Endothelial cell of umbilical vein (primary cell): ENCODE measurements at regions not wholly inside any gene's neighbourhood (a gene's known extent, or its start where the extent isn't known, plus 50 kb on each side); places are given as distances from the start of the nearest gene placed in this dataset.

ENCODE experiments used
- BruUV-seq: library from RNA; stranded (reverse); fragments of 400-500 nt; replicated peaks from 2 replicates; lab custom pipeline; 2021; lab: Mats Ljungman, UMichigan
- CTCF ChIA-PET: fragments of 300-600, 350-600 bp; sonication (Branson Sonifier 250); formaldehyde crosslinking; loops from one replicate; lab custom pipeline; 2021; ENCODE audit warnings: antibody characterized with exemption, inconsistent platforms; lab: Charles Lee
- POLR2A ChIA-PET: fragments of 300-600, 350-600 bp; sonication (Branson Sonifier 250); formaldehyde crosslinking; loops from one replicate; lab custom pipeline; 2021; ENCODE audit warnings: antibody characterized with exemption, inconsistent platforms; lab: Charles Lee
- DNase-seq: peaks from one replicate; pipeline ENCODE4 v3.0.0-alpha.2; 2011; ENCODE audit warnings: low read depth, low spot score
- FAIRE-seq: peaks from 2 replicates; lab custom pipeline; 2011; peaks lifted over from hg19 to GRCh38; lab: Jason Lieb, UNC
- H2AFZ ChIP-seq: 2 replicates; pipeline ENCODE4 v1.6.0; 2012; ENCODE audit warnings: low read depth, low read length, control low read depth, inconsistent platforms
- H3K27ac ChIP-seq: 2 replicates; pipeline ENCODE4 v1.5.1; 2011; ENCODE audit warnings: low read depth, mild to moderate bottlenecking, control low read depth, low read length, moderate library complexity; ENCODE audit not compliant: insufficient read depth
- H3K27me3 ChIP-seq, 2 experiments: 2 replicates each; pipeline versions ENCODE4 v1.6.0 to v1.6.1; 2011; ENCODE audit warnings: low read length in 2 of 2, mixed read lengths in 1 of 2; ENCODE audit not compliant: control insufficient read depth in 2 of 2, insufficient read depth in 2 of 2
- H3K36me3 ChIP-seq, 2 experiments: 2 replicates in 1 of 2; 3 replicates in 1 of 2; pipeline ENCODE4 v1.5.1; 2011; ENCODE audit warnings: low read length in 2 of 2, mild to moderate bottlenecking in 1 of 2, moderate library complexity in 1 of 2; ENCODE audit not compliant: control insufficient read depth in 2 of 2, insufficient read depth in 2 of 2; ENCODE audit errors: extremely low read depth in 1 of 2
- H3K4me1 ChIP-seq: 3 replicates; pipeline ENCODE4 v1.5.1; 2011; ENCODE audit warnings: mild to moderate bottlenecking, low read length; ENCODE audit not compliant: control insufficient read depth, insufficient read depth; ENCODE audit errors: extremely low read depth
- H3K4me2 ChIP-seq: 2 replicates; pipeline ENCODE4 v1.6.1; 2011; ENCODE audit warnings: low read length, control low read depth, mixed read lengths; ENCODE audit not compliant: insufficient read depth
- H3K4me3 ChIP-seq, 3 experiments: fragments of 200-600 bp in 1 of 3; sonication (generic), shearing (Covaris generic) in 1 of 3; replicated peaks in 1 of 3; 2 replicates each; pipeline ENCODE4 v1.5.1; 2011 to 2016; ENCODE audit warnings: control low read depth in 3 of 3, low read length in 3 of 3, mild to moderate bottlenecking in 2 of 3, inconsistent platforms in 1 of 3, low read depth in 1 of 3, moderate library complexity in 1 of 3; ENCODE audit not compliant: insufficient read depth in 1 of 3
- H3K79me2 ChIP-seq: 2 replicates; pipeline ENCODE4 v1.6.0; 2012; ENCODE audit warnings: low read length, inconsistent platforms; ENCODE audit not compliant: control insufficient read depth, insufficient read depth
- H3K9ac ChIP-seq: replicated peaks from 2 replicates; pipeline ENCODE3; 2011; ENCODE audit warnings: low read length, control low read depth; ENCODE audit not compliant: insufficient read depth; ENCODE audit errors: extremely low read depth
- H3K9me1 ChIP-seq: replicated peaks from 3 replicates; pipeline ENCODE4 v1.6.0; 2011; ENCODE audit warnings: mild to moderate bottlenecking, low read length; ENCODE audit not compliant: control insufficient read depth, insufficient read depth; ENCODE audit errors: extremely low read depth
- H3K9me3 ChIP-seq: replicated peaks from 2 replicates; pipeline ENCODE4 v1.5.1; 2012; ENCODE audit warnings: low read length, inconsistent platforms; ENCODE audit not compliant: control insufficient read depth, insufficient read depth
- H4K20me1 ChIP-seq: replicated peaks from 2 replicates; pipeline ENCODE3; 2011; ENCODE audit warnings: mild to moderate bottlenecking, low read length; ENCODE audit not compliant: control insufficient read depth, insufficient read depth; ENCODE audit errors: extremely low read depth
- CTCF ChIP-seq, 2 donors: IDR thresholded peaks; 1 replicate in 1 of 2; 2 replicates in 1 of 2; pipeline ENCODE4 v1.5.1; 2011; ENCODE audit warnings: low read length in 2 of 2, mild to moderate bottlenecking in 2 of 2, moderate library complexity in 2 of 2, control low read depth in 1 of 2, inconsistent platforms in 1 of 2, low read depth in 1 of 2; ENCODE audit not compliant: insufficient read depth in 1 of 2; ENCODE audit errors: extremely low read depth in 1 of 2
- EZH2 ChIP-seq: IDR thresholded peaks from 2 replicates; pipeline ENCODE4 v1.6.1; 2012; ENCODE audit warnings: borderline replicate concordance, low read depth, mild to moderate bottlenecking, moderate library complexity, low read length, inconsistent platforms; ENCODE audit not compliant: severe bottlenecking
- FOS ChIP-seq: IDR thresholded peaks from 2 replicates; pipeline ENCODE4 v1.6.1; 2011; ENCODE audit warnings: mild to moderate bottlenecking, low read length, moderate library complexity, borderline replicate concordance; ENCODE audit not compliant: insufficient read depth
- GATA2 ChIP-seq: IDR thresholded peaks from 2 replicates; pipeline ENCODE4 v1.7.0; 2011; ENCODE audit warnings: low read depth, mild to moderate bottlenecking, moderate library complexity, mixed read lengths, low read length; ENCODE audit not compliant: insufficient read length, insufficient read depth
- JUN ChIP-seq: IDR thresholded peaks from 2 replicates; pipeline ENCODE4 v1.6.1; 2011; ENCODE audit warnings: borderline replicate concordance, low read depth; ENCODE audit not compliant: insufficient read length, insufficient read depth
- MAX ChIP-seq: IDR thresholded peaks from 2 replicates; pipeline ENCODE4 v1.6.1; 2011; ENCODE audit not compliant: insufficient read depth, insufficient read length
- MYC ChIP-seq: IDR thresholded peaks from one replicate; pipeline ENCODE4 v1.6.1; 2011; ENCODE audit warnings: mild to moderate bottlenecking, low read depth, low read length
- POLR2A ChIP-seq: IDR thresholded peaks from 2 replicates; pipeline ENCODE4 v1.6.1; 2012; ENCODE audit warnings: low read depth, mild to moderate bottlenecking, control low read depth, low read length
- POLR2AphosphoS5 ChIP-seq: IDR thresholded peaks from 2 replicates; pipeline ENCODE4 v1.6.1; 2012; ENCODE audit warnings: low read depth, mild to moderate bottlenecking, control low read depth, low read length, moderate library complexity; ENCODE audit not compliant: insufficient read depth
- dilution Hi-C: fragments of 300-500 bp; cut with MboI; formaldehyde crosslinking; loops from one replicate; pipeline ENCODE4 v1.15.0; 2019; ENCODE audit warnings: low sequenced_read_pairs; ENCODE audit not compliant: extremely low pct_ligation_motif_present
- intact Hi-C: fragments of 100-400 bp; cut with micrococcal nuclease; formaldehyde crosslinking; loops from one replicate; pipeline ENCODE4 v1.10.0; 2022

- no peaks in the 10 kb centered on the region for H3K27me3 ChIP-seq
- no peak overlapping the region for H3K27ac ChIP-seq
- intact Hi-C loops (no loop called here), dilution Hi-C loops (no loop called here)
- no TSS peak for BruUV-seq
- FAIRE-seq (no peak), DNase-seq (no peak)
- H3K4me2 ChIP-seq = no peak overlapping the region
- ChIA-PET POLR2A (no interaction called here), CTCF (no interaction called here)
- no peak overlapping the region for H2AFZ ChIP-seq
- H3K9me3 ChIP-seq = no peaks in the 10 kb centered on the region
- no peaks in the 10 kb centered on the region for H3K36me3 ChIP-seq
- H3K9ac ChIP-seq = no peak overlapping the region
- H3K9me1 ChIP-seq = no peaks in the 10 kb centered on the region
- no peaks in the 10 kb centered on the region for H4K20me1 ChIP-seq
- TF ChIP-seq MYC = no peak
- TF ChIP-seq POLR2AphosphoS5 = no peak
- no peaks in the 10 kb centered on the region for H3K4me1 ChIP-seq
- no peak overlapping the region for H3K4me3 ChIP-seq
- no peaks in the 10 kb centered on the region for H3K79me2 ChIP-seq
Measured at GRCh38 chr13:37443538-37443937, 155.0 kb downstream of the POSTN start.

GRCh38 chr13:37442996-37443395 lies 155.6 kb downstream of the POSTN start:
- H3K27ac ChIP-seq = no peak overlapping the region
- H3K36me3 ChIP-seq = no peaks in the 10 kb centered on the region
- dilution Hi-C loops (no loop called here), intact Hi-C loops (no loop called here)
- H3K4me3 ChIP-seq = no peak overlapping the region
- no peak for TF ChIP-seq MYC
- no peak for TF ChIP-seq POLR2AphosphoS5
- no peak for TF ChIP-seq GATA2
- no peak for TF ChIP-seq FOS
- no peak for TF ChIP-seq JUN
- TF ChIP-seq CTCF (IDR thresholded peaks at IDR 0.05; ENCODE audit: extremely low read depth in 1 of 2, insufficient read depth in 1 of 2, low read depth in 1 of 2, low read length in 2 of 2) = no peak
- TF ChIP-seq EZH2 = no peak
- TF ChIP-seq POLR2A = no peak
- TF ChIP-seq MAX = no peak
- no peak overlapping the region for H3K9ac ChIP-seq
- H3K4me2 ChIP-seq = no peak overlapping the region
- no peak overlapping the region for H2AFZ ChIP-seq
- H3K9me3 ChIP-seq = no peaks in the 10 kb centered on the region
- no peaks in the 10 kb centered on the region for H3K9me1 ChIP-seq
- no peaks in the 10 kb centered on the region for H3K79me2 ChIP-seq
- ChIA-PET POLR2A (no interaction called here), CTCF (no interaction called here)
- H3K4me1 ChIP-seq = no peaks in the 10 kb centered on the region
- no peak for DNase-seq
- FAIRE-seq = no peak
- no TSS peak for BruUV-seq
- no peaks in the 10 kb centered on the region for H3K27me3 ChIP-seq
- no peaks in the 10 kb centered on the region for H4K20me1 ChIP-seq
